ENCODE measurements at regions not wholly inside any gene's neighbourhood (a gene's known extent, or its start where the extent isn't known, plus 50 kb on each side); places are given as distances from the start of the nearest gene placed in this dataset.

GRCh38 chr17:52823155-52823554 lies 664.6 kb upstream of the CA10 start:
- CTCF ChIA-PET: interaction anchor here (1.5 kb wide), 1 partner anchor 14 kb away, joined by 3 read pairs; no protein-coding TSS in a partner anchor
- Histone ChIP-seq H3K9me3 (no peaks in the 10 kb centered on the region), H3K27ac (no peak overlapping the region), H3K4me3 (no peak overlapping the region), H3K4me1 (no peaks in the 10 kb centered on the region), H3K4me2 (no peak overlapping the region)
- no peak for DNase-seq (ENCODE audit: low read depth in 1 of 2, low spot score in 1 of 2)
- POLR2A ChIA-PET: no interaction called here
- no peak for TF ChIP-seq CHD4 (IDR thresholded peaks at IDR 0.05; ENCODE audit: borderline replicate concordance)
- TF ChIP-seq HEYL (CRISPR knock-in tag; IDR thresholded peaks at IDR 0.05): no peak
- no peak for TF ChIP-seq FOSL2 (IDR thresholded peaks at IDR 0.05)
- no peak for TF ChIP-seq FOSL2 (CRISPR knock-in tag; IDR thresholded peaks at IDR 0.05)
- no peak for TF ChIP-seq RNF2 (IDR thresholded peaks at IDR 0.05; ENCODE audit: borderline replicate concordance, low read depth)
- no peak for TF ChIP-seq CBX8 (IDR thresholded peaks at IDR 0.05)
- no peak for TF ChIP-seq REST (IDR thresholded peaks at IDR 0.05)
- TF ChIP-seq CHD2 (IDR thresholded peaks at IDR 0.05; ENCODE audit: low read length, partially characterized antibody): no peak
- TF ChIP-seq RFX5 (IDR thresholded peaks at IDR 0.05): no peak
- no peak for TF ChIP-seq E2F6 (IDR thresholded peaks at IDR 0.05; ENCODE audit: borderline replicate concordance, low read depth)
- ATAC-seq: no peak
- peak; percentile 43 for FAIRE-seq

GRCh38 chr17:52790359-52790955 lies 631.9 kb upstream of the CA10 start:
- DNase-seq (ENCODE audit: low read depth in 1 of 2, low spot score in 1 of 2) (no peak), FAIRE-seq (no peak), ATAC-seq (no peak)
- POLR2A ChIA-PET: no interaction called here
- 4% methylated on average over 7 of the region's 7 CpGs for WGBS (ENCODE audit: missing lambda C conversion rate)
- no peak overlapping the region for H3K4me2 ChIP-seq
- no peak for TF ChIP-seq HMGXB4 (CRISPR knock-in tag; IDR thresholded peaks at IDR 0.05; ENCODE audit: borderline replicate concordance)
- TF ChIP-seq RAD21 (conservative IDR thresholded peaks at IDR 0.05 in 1 of 2, IDR thresholded peaks at IDR 0.05 in 1 of 2): no peak
- TF ChIP-seq KDM1A (IDR thresholded peaks at IDR 0.05; ENCODE audit: low read depth): no peak
- no peak for TF ChIP-seq HEYL (CRISPR knock-in tag; IDR thresholded peaks at IDR 0.05)
- TF ChIP-seq ZSCAN20 (CRISPR knock-in tag; IDR thresholded peaks at IDR 0.05): no peak
- TF ChIP-seq HOXA7 (CRISPR knock-in tag; IDR thresholded peaks at IDR 0.05): no peak
- TF ChIP-seq BCL3 (IDR thresholded peaks at IDR 0.05): no peak
- TF ChIP-seq ZFP36 (IDR thresholded peaks at IDR 0.05; ENCODE audit: borderline replicate concordance, partially characterized antibody): no peak
- no peak for TF ChIP-seq FOSL2 (IDR thresholded peaks at IDR 0.05)
- TF ChIP-seq FOSL2 (CRISPR knock-in tag; IDR thresholded peaks at IDR 0.05): no peak
- CTCF ChIA-PET: no interaction called here
- no peaks in the 10 kb centered on the region for H3K9me3 ChIP-seq
- H3K4me3 ChIP-seq: no peak overlapping the region
- H3K4me1 ChIP-seq: no peaks in the 10 kb centered on the region
- H3K27ac ChIP-seq: no peak overlapping the region

Measured in A549 (cell line).